ENCODE measurements at regions not wholly inside any gene's neighbourhood (a gene's known extent, or its start where the extent isn't known, plus 50 kb on each side); places are given as distances from the start of the nearest gene placed in this dataset.
"Not testable (repeated sequence)": the region's sequence is repeated elsewhere in the genome, so short reads cannot be mapped to it uniquely, and the experiment has no call there.

- no peak overlapping the region for H3K27ac ChIP-seq
- no peaks in the 10 kb centered on the region for H3K27me3 ChIP-seq
- WGBS, 4 donors, result 60 to 87% (median 68%) methylated on average over 2 of the region's 2 CpGs
- intact Hi-C loops (cut with DNase I), result no loop called here
- DNase-seq, result no peak
- peaks cover 0 to 11% of the 10 kb centered on the region in 2 donors for H3K4me1 ChIP-seq (replicated peaks in 1 of 2)
- no peak overlapping the region for H3K4me3 ChIP-seq
- TF ChIP-seq POLR2A (IDR thresholded peaks at IDR 0.05) (no peak), CTCF (IDR thresholded peaks at IDR 0.05) (no peak)
- no peaks in the 10 kb centered on the region for H3K9me3 ChIP-seq (replicated peaks in 1 of 3)
- H3K36me3 ChIP-seq (replicated peaks in 1 of 2), result no peaks in the 10 kb centered on the region
These were observed 239.9 kb upstream of the ID2 start for GRCh38 chr2:8441986-8442385.

- Histone ChIP-seq H3K27ac (peak overlapping the region in 1 of 5 donors; percentile 3), H3K27me3 (no peaks in the 10 kb centered on the region), H3K4me1 (replicated peaks in 1 of 2) (peaks cover 0 to 18% of the 10 kb centered on the region in 2 donors), H3K4me3 (no peak overlapping the region), H3K9me3 (replicated peaks in 1 of 3) (no peaks in the 10 kb centered on the region), H3K36me3 (replicated peaks in 1 of 2) (no peaks in the 10 kb centered on the region)
- no peak for TF ChIP-seq CTCF (IDR thresholded peaks at IDR 0.05)
- no peak for TF ChIP-seq POLR2A (IDR thresholded peaks at IDR 0.05)
- 42 to 50% (median 45%) methylated on average over 4 of the region's 4 CpGs for WGBS, 4 donors
- intact Hi-C loops (cut with DNase I), result no loop called here
- no peak for DNase-seq
These were observed 238.9 kb upstream of the ID2 start for GRCh38 chr2:8442833-8443486.

GRCh38 chr2:8445580-8445979 is 236.3 kb upstream of the ID2 start:
- Histone ChIP-seq H3K4me3 (no peak overlapping the region), H3K27me3 (no peaks in the 10 kb centered on the region), H3K27ac (peak overlapping the region in 1 of 5 donors; percentile 30), H3K36me3 (replicated peaks in 1 of 2) (no peaks in the 10 kb centered on the region), H3K4me1 (replicated peaks in 1 of 2) (peaks cover 0 to 18% of the 10 kb centered on the region in 2 donors), H3K9me3 (replicated peaks in 1 of 3) (no peaks in the 10 kb centered on the region)
- 33 to 45% (median 36%) methylated on average over 4 of the region's 4 CpGs for WGBS, 4 donors
- TF ChIP-seq POLR2A (IDR thresholded peaks at IDR 0.05) (no peak), CTCF (IDR thresholded peaks at IDR 0.05) (no peak)
- DNase-seq, result peak in 1 of 7 donors; percentile 33
- intact Hi-C loops (cut with DNase I), result no loop called here

GRCh38 chr2:8446751-8447150 is 235.1 kb upstream of the ID2 start:
- WGBS, 4 donors, result 44 to 59% (median 51%) methylated on average over 3 of the region's 3 CpGs
- DNase-seq, result peak in 6 of 7 donors; percentile 44 to 69 (median 64)
- H3K27me3 ChIP-seq; H3K9me3 ChIP-seq (replicated peaks in 1 of 3); H3K4me3 ChIP-seq; intact Hi-C loops (cut with DNase I); H3K36me3 ChIP-seq (replicated peaks in 1 of 2): not testable (repeated sequence)
- Histone ChIP-seq H3K27ac (peak overlapping the region in 1 of 5 donors; percentile 43), H3K4me1 (replicated peaks in 1 of 2) (peaks cover 0 to 25% of the 10 kb centered on the region in 2 donors)

Data from adrenal gland (tissue), 9 donors.